HG03442 (cell line): ENCODE measurements at regions not wholly inside any gene's neighbourhood (a gene's known extent, or its start where the extent isn't known, plus 50 kb on each side); places are given as distances from the start of the nearest gene placed in this dataset.
"Not testable (repeated sequence)": the region's sequence is repeated elsewhere in the genome, so short reads cannot be mapped to it uniquely, and the experiment has no call there.

Experiments
- ATAC-seq: cut with Tn5 transposase; IDR thresholded peaks from one replicate; pipeline ENCODE4 v1.9.1; 2021; ENCODE audit warnings: mild to moderate bottlenecking, moderate library complexity; ENCODE audit not compliant: unreplicated experiment

- ATAC-seq = not testable (repeated sequence)
These were observed 65.9 kb upstream of the NBPF26 start for GRCh38 chr1:120657804-120658203.

GRCh38 chr1:120658622-120659021 is 65.1 kb upstream of the NBPF26 start:
- not testable (repeated sequence) for ATAC-seq

- not testable (repeated sequence) for ATAC-seq
These were observed 64.6 kb upstream of the NBPF26 start for GRCh38 chr1:120659133-120659532.

DNA sequence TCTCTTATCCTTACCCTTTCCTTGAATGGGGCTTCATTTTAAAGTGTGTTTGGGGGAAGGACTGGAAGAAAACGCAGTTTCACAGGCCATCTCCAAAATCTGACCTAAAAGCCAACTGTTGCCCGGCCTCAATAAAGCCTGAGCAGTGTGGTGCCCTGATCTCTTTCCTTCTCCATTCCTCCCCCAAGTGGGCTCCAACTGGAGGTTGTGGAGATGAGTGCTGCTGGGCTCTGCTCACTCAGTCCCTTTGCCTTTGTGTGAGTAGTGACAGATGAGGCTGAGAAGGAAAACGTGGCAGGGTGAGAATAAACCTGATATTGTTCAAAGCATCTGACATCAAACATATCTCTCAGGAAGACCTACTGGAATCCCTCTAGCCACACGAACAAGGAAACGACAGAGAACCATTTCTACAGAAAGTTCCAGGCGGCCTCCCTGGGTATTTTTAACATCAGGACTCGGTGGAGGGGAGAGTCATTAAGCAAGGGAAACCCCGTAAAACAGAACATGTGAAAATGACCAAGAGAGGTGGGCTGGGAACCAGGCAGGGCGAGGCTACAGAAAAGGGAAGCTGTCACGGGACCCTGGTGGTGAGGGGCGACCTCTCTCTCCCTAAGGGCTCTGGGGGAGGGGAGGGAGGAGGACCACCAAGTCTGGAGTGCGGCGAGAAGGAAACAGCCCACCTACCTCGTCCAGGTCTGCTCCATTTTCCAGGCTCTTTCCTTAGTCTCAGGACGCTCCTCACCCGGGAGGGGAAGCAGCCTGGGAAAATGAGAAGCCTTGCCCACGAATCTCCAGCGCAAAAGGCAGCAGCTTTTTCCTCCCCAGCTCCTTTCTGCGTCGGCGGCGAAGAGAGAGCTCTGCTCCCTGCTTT is 59.1 kb upstream of the NBPF26 start:
- not testable (repeated sequence) for ATAC-seq

DNA sequence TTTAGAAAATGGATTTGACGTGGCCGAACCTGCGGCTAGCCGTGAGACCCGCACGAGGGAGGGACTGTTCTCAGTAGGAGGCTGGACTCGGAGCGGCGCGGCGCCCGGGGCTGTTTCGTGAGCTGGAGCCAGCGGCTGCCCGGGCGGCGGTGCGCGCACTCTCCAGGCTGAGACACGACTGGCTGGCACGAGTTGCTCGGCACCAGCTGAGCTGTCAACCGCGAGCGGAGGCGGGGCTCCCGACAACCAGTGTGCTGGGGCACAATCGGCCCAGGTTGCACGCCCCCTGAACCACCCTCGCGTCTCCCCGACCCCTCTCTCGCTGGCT is 58.5 kb upstream of the NBPF26 start:
- peak; percentile 61 for ATAC-seq

GRCh38 chr1:120668187-120668586 is 55.6 kb upstream of the NBPF26 start:
- ATAC-seq = not testable (repeated sequence)
